ENCODE measurements at regions not wholly inside any gene's neighbourhood (a gene's known extent, or its start where the extent isn't known, plus 50 kb on each side); places are given as distances from the start of the nearest gene placed in this dataset.
A peak's percentile ranks its signal among the peaks of the same experiment; 100 is the strongest.
"Not testable (repeated sequence)": the region's sequence is repeated elsewhere in the genome, so short reads cannot be mapped to it uniquely, and the experiment has no call there.

DNA sequence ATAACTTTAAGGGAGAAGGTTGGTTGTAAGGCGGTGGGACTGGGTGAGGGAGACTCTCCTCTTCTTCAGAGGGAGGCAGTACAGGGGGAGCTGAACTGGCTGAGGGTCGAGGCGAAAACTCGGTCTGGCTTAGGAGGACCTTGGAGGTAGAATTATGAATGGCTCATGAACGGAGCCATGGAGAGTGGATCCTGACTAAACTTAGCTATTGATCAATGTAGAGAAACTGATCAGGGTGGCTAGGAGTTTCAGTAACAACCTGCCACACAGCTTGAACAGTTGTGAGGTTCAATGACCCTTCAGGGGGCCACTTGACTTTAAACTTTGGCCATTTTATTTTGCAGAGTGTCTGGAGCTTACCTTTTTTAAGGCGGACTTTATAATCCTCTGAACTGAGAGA is 117.2 kb downstream of the UNC93B1 start:
- H3K36me3 ChIP-seq; H3K4me1 ChIP-seq; H3K27me3 ChIP-seq; H3K4me3 ChIP-seq; intact Hi-C loops (cut with DNase I; ENCODE audit: low total_unique reads); H3K9me3 ChIP-seq; DNase-seq: not testable (repeated sequence)
- peak overlapping the region; percentile 54 to 75 for H3K27ac ChIP-seq

DNA sequence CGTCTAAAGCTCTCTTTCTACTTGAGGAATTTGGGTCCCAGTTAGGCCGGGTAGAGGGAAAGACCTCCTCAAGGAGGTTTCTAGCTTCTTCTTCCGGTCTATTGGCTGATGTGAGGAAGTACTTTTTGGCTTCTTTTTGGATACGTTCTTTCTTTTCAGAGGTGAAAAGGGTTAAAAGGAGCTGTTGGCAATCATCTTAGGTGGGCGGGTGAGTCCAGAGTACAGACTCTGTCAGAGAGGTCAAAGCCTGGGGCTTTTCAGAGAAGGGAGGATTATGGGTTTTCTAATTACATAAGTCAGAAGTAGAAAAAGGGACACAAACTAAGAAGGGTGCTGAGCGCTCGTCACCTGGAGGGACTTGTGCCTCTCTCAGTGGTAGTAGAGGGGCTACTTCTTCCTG is 117.7 kb downstream of the UNC93B1 start:
- H3K4me1 ChIP-seq; intact Hi-C loops (cut with DNase I; ENCODE audit: low total_unique reads); H3K4me3 ChIP-seq; H3K27me3 ChIP-seq; H3K9me3 ChIP-seq; DNase-seq; H3K36me3 ChIP-seq: not testable (repeated sequence)
- H3K27ac ChIP-seq = peak overlapping the region; percentile 54 to 75

DNA sequence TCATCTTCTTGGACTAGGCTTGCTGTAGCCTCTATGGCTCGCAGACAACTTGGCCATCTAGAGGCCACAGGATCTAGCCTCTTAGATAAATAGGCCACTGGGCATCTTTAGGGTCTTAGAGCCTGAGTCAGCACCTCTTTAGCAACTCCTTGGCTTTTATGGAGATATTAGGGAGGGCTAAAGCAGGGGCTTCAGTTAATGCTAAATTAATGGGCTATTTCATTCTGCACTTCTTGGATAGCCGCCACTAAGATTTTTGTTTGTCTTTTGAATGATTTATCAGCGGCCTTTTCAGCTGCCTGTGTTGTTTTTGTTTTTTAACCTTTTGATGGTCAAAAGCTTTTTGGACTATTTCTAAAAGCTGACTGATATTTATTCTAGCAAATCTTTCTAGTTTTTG is 118.3 kb downstream of the UNC93B1 start:
- Histone ChIP-seq H3K27ac (peak overlapping the region; percentile 54 to 75), H3K4me3 (peak overlapping the region in 1 of 2 donors; percentile 5)
- intact Hi-C loops (cut with DNase I; ENCODE audit: low total_unique reads); H3K27me3 ChIP-seq; H3K4me1 ChIP-seq; H3K9me3 ChIP-seq; H3K36me3 ChIP-seq: not testable (repeated sequence)
- DNase-seq = peak in 1 of 2 donors; percentile 15

DNA sequence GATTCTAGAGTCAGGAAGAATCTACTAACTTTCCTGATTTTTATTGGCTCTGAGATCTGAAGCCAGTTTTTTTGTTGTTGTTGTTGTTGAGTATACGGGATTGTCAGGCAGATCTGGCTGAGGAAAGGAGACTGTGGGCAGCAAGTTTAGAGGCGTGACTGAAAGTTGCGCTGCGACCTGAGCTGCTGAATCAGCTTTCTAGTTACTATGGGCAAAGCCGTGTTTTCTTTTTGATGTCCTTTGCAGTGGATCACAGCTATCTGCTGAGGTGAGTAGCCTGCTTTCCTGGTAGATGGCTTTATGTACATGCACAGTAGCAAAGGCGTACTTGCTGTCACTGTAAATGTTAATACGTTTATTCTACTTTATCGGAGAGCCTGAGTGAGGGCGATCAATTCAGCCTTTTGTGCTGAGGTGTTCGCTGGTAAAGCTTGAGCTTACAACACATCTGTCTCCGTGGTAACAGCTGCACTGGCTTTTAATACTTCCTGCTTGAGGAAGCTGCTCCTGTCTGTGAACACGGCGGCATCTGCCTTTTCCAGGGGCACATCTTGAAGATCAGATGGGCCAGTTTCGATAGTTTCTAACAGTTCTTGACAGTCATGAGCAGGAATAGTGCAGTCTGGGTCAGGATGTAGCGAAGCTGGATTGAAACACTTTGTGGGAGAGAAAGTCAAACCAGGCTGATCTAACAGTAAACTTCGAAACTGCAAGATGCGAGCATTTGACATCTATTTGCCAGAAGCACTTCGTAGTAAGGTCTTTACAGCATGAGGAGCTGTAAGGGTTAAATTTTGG is 118.9 kb downstream of the UNC93B1 start:
- peak in 1 of 2 donors; percentile 17 for DNase-seq
- Histone ChIP-seq H3K4me3 (peak overlapping the region in 1 of 2 donors; percentile 5), H3K27ac (peak overlapping the region; percentile 54 to 75)
- H3K27me3 ChIP-seq; H3K36me3 ChIP-seq; H3K9me3 ChIP-seq; H3K4me1 ChIP-seq; intact Hi-C loops (cut with DNase I; ENCODE audit: low total_unique reads): not testable (repeated sequence)

DNA sequence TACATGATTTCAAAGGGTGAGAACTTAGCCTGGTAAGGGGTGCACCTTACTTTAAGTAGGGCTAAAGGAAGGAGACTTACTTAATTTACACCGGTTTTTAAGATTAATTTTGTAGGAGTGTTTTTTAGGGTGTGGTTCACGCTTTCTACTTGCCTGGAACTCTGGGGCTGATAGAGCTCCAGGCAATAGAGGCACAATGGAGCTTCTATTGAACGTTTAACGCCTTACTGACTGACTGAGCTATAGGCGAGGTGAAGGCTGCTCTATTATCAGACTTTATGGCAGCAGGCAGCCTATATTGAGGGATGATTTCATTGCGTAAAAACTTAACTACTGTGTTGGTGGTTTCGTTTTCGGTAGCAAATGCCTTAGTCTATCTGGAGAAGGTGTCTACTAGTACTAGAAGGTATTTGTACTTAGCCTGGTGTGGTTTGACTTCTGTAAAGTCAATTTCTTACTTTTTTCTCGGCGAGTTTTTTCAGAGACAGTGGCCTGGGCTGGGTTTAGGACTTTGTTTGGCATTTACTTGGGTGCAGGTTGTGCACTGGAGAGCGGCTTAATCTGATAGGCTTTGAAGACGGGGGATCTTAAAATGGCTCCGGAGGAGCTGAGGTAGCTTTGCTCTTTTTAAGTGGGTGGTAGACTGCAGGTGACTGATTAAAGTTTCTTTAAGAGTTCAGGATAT is 119.7 kb downstream of the UNC93B1 start:
- H3K9me3 ChIP-seq; H3K36me3 ChIP-seq; H3K27me3 ChIP-seq; intact Hi-C loops (cut with DNase I; ENCODE audit: low total_unique reads); DNase-seq; H3K4me1 ChIP-seq; H3K4me3 ChIP-seq: not testable (repeated sequence)
- H3K27ac ChIP-seq = peak overlapping the region in 1 of 2 donors; percentile 75

DNA sequence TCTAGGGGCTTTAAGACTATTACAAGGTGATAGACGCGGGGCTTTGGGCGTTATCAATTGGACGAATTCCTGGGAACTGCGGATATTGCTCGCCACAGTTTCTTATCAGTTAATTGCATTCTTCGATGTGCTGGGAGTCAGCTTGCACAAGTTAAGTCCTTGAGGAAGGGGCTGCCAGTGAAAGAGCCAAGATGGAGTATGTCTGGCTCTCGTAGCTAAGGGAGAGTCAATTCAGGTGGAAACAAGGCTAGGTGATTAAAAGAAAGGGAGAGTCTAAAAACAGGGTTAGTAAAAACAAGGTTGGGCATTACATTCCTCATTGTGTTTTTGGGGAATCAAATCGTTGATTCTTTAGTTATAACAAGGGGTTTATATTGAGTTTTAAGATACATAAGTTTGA is 121.6 kb downstream of the UNC93B1 start:
- H3K4me1 ChIP-seq; H3K4me3 ChIP-seq; H3K27me3 ChIP-seq; H3K36me3 ChIP-seq; H3K9me3 ChIP-seq; H3K27ac ChIP-seq; intact Hi-C loops (cut with DNase I; ENCODE audit: low total_unique reads); DNase-seq: not testable (repeated sequence)

DNA sequence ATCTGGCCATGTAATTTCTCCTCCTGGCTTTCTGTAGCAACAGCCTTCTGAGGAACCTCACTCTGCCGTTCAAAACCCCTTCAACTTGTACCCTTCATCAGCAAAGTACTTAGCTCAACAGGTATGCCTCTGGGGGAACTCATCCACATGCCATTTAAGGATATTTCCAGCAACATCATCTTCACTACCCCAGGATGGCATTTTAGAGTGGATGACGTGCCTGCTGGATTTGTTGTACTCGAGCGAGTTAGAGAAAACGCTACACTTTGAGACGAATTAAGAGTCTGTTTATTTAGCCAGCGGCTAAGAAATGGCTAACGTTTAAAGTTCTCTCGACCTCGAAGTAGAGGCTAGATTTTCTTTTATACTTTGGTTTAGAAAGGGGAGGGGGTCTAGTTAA is 122.1 kb downstream of the UNC93B1 start:
- H3K4me1 ChIP-seq; H3K4me3 ChIP-seq; intact Hi-C loops (cut with DNase I; ENCODE audit: low total_unique reads); DNase-seq; H3K27ac ChIP-seq; H3K9me3 ChIP-seq; H3K36me3 ChIP-seq; H3K27me3 ChIP-seq: not testable (repeated sequence)

DNA sequence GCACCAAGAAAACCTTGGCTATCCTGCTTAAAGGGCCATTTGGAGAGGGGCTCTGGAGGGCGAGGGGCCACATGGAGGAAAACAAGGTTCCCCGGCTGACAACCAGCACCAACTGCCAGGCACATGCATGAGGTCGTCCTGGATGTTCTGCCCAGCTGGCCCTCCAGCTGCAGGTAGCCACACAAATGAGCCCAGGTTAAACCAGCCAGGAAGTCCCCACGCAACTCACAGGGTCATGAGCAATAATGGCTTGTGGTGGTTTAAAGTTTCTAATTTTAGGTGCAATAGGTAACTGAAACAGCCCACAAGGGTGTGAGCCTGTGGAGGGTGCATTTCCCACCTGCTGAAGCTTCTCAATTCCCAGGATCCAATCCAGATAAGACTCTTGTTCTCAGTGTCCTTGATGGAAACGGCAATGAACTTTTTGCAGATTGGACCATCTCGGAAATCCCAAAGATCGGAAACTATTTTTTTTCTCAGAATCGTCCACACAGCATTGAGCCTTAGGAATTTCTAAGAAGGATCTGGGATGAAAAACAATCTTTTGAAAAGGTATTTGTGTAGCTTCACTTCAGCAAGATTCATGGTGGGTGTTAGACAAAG is 123.2 kb downstream of the UNC93B1 start:
- DNase-seq; H3K4me3 ChIP-seq; H3K9me3 ChIP-seq; H3K36me3 ChIP-seq; H3K27ac ChIP-seq; intact Hi-C loops (cut with DNase I; ENCODE audit: low total_unique reads); H3K27me3 ChIP-seq; H3K4me1 ChIP-seq: not testable (repeated sequence)

DNA sequence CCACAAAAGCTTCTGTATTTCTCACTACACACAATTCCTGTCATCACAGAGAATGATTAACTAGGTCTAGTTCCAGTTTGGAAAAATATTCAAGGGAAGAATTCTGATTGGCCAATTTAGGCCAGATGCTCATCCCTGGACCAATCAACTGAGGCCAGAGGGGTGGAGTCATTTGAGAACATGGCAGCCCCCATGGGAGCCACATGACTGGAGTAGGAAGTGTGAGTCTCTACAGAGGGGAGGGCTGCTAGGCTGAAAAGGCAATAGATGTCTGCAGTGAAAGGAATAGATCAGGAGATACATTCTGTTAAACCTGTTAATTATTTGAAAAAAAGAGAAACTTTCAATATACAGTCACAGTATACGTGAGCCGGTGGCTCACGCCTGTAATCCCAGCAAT is 125.2 kb downstream of the UNC93B1 start:
- intact Hi-C loops (cut with DNase I; ENCODE audit: low total_unique reads); DNase-seq; H3K27me3 ChIP-seq: not testable (repeated sequence)

DNA sequence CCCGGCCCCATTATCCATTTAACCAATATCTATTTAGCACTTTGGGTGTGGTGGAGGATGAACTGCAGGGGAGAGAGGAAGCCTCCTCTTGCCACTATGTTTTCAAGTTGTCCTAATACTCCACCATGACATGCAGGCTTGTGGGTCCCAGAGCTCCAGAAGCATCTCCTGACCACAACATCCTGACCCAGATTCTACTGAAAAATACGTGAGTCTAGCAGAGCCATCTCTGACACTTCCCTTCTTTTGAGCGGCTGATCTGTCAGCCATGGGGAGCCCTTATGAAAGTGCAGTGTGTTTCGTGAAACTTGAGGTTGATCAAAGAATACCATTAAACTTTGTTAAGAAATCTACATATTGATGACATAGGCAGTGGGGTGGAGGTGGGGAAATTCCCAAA is 126.6 kb downstream of the UNC93B1 start:
- H3K27ac ChIP-seq; intact Hi-C loops (cut with DNase I; ENCODE audit: low total_unique reads); H3K27me3 ChIP-seq; H3K4me1 ChIP-seq; DNase-seq; H3K9me3 ChIP-seq; H3K4me3 ChIP-seq; H3K36me3 ChIP-seq: not testable (repeated sequence)

More for the DNA sequence above, 125.2 kb downstream of the UNC93B1 start:
- not testable (repeated sequence) for H3K9me3 ChIP-seq, H3K36me3 ChIP-seq, H3K27ac ChIP-seq, H3K4me3 ChIP-seq, H3K4me1 ChIP-seq

DNA sequence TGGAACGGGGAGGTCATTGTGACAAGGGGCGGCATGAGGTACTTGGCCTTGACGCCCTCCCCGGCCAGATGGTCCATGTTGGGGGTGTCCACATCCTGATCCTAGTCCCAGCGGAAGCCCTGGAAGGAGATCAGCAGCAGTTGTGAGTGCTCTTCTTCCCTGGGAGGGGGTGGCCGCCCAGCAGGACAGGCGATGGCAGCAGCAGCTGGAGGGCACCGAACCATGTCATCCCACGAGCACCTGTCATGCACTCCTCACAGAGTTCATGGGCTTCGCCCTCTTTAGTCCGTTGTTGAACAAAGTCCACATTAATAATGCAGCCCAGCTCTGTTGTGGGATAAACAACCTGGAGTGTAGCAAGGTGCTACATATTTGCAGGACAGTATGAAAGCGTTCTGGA is 130.7 kb downstream of the UNC93B1 start:
- H3K27me3 ChIP-seq; DNase-seq; intact Hi-C loops (cut with DNase I; ENCODE audit: low total_unique reads); H3K36me3 ChIP-seq; H3K9me3 ChIP-seq; H3K27ac ChIP-seq; H3K4me3 ChIP-seq; H3K4me1 ChIP-seq: not testable (repeated sequence)

DNA sequence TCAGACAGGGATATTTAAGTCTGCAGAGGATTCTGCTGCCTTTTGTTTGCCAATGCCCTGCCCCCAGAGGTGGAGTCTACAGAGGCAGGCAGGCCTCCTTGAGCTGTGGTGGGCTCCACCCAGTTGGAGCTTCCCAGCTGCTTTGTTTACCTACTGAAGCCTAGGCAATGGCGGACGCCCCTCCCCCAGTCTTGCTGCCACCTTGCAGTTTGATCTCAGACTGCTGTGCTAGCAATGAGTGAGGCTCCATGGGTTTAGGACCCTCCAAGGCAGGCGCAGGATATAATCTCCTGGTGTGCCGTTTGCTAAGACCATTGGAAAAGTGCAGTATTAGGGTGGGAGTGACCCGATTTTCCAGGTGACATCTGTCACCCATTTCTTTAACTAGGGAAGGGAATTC is 132.7 kb downstream of the UNC93B1 start:
- intact Hi-C loops (cut with DNase I; ENCODE audit: low total_unique reads); DNase-seq; H3K27me3 ChIP-seq; H3K4me1 ChIP-seq; H3K27ac ChIP-seq; H3K9me3 ChIP-seq; H3K36me3 ChIP-seq; H3K4me3 ChIP-seq: not testable (repeated sequence)

DNA sequence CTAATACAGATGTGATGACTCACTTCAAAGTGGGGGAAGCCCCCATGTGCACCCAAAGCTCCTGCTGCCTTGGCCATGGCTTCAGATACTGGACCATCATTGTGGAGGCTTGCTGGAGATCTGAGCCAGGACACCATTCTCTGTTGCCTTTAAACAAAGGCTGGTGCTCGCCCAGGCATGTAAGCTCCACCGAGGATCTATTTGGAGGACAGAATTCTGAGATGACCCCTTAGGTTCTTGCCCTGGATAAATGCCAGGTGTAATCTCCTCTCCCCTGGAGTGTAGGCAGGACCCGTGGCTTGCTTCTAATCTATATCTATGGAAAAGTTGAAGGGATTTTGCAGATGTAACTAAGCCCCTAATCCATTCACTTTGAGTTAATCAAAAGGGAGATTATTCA is 141.0 kb downstream of the UNC93B1 start:
- H3K36me3 ChIP-seq; intact Hi-C loops (cut with DNase I; ENCODE audit: low total_unique reads); DNase-seq; H3K9me3 ChIP-seq; H3K4me1 ChIP-seq; H3K27ac ChIP-seq; H3K4me3 ChIP-seq; H3K27me3 ChIP-seq: not testable (repeated sequence)
